Thyroid gland (tissue), 4 donors: ENCODE measurements at regions not wholly inside any gene's neighbourhood (a gene's known extent, or its start where the extent isn't known, plus 50 kb on each side); places are given as distances from the start of the nearest gene placed in this dataset.

Source experiments
- DNase-seq, 2 donors: peaks; one replicate each; pipeline ENCODE4 v3.0.0-alpha.2; 2019
- H3K27ac ChIP-seq, 3 donors: fragments of 200-600 bp; sonication (generic); 1 replicate in 2 of 3; 2 replicates in 1 of 3; pipeline ENCODE4 v1.5.1; 2016 to 2019; ENCODE audit warnings: mild to moderate bottlenecking in 1 of 3, moderate library complexity in 1 of 3
- H3K27me3 ChIP-seq: fragments of 200-600 bp; sonication (generic); one replicate; pipeline ENCODE4 v1.5.1; 2019
- H3K36me3 ChIP-seq, 2 donors: fragments of 200-600 bp; sonication (generic); one replicate each; pipeline ENCODE4 v1.5.1; 2016 to 2019
- H3K4me1 ChIP-seq, 2 donors: fragments of 200-600 bp; sonication (generic); one replicate each; pipeline ENCODE4 v1.5.1; 2017 to 2019
- H3K4me3 ChIP-seq, 3 donors: fragments of 200-600 bp; sonication (generic); replicated peaks in 1 of 3; 1 replicate in 2 of 3; 2 replicates in 1 of 3; pipeline ENCODE4 v1.5.1; 2016; ENCODE audit warnings: mild to moderate bottlenecking in 1 of 3
- H3K9me3 ChIP-seq: fragments of 200-600 bp; sonication (generic); one replicate; pipeline ENCODE4 v1.5.1; 2017
- POLR2A ChIP-seq, 2 donors: fragments of 450-650 bp; IDR thresholded peaks; one replicate each; pipeline ENCODE4 v1.6.1; 2017; ENCODE audit warnings: antibody characterized with exemption in 2 of 2, mild to moderate bottlenecking in 2 of 2, moderate library complexity in 1 of 2
- WGBS, 2 donors: methylation state at CpG; one replicate each; pipeline ENCODE4 v1.1.5; 2017; 5-methylcytosine and 5-hydroxymethylcytosine counted together
- intact Hi-C: fragments of 100-400 bp; cut with DNase I; formaldehyde crosslinking; loops from one replicate; pipeline ENCODE4 v1.15.1; 2023
- TF ChIP-seq, protein P1 (sequence below), 6 experiments: fragments of 200-600 bp in 3 of 6; fragments of 450-650 bp in 3 of 6; sonication (generic) in 3 of 6; IDR thresholded peaks; one replicate each; pipeline ENCODE4 v1.5.1; 2016 to 2019; ENCODE audit warnings: antibody characterized with exemption in 6 of 6, mild to moderate bottlenecking in 2 of 6, inconsistent platforms in 1 of 6, moderate library complexity in 1 of 6

DNA sequence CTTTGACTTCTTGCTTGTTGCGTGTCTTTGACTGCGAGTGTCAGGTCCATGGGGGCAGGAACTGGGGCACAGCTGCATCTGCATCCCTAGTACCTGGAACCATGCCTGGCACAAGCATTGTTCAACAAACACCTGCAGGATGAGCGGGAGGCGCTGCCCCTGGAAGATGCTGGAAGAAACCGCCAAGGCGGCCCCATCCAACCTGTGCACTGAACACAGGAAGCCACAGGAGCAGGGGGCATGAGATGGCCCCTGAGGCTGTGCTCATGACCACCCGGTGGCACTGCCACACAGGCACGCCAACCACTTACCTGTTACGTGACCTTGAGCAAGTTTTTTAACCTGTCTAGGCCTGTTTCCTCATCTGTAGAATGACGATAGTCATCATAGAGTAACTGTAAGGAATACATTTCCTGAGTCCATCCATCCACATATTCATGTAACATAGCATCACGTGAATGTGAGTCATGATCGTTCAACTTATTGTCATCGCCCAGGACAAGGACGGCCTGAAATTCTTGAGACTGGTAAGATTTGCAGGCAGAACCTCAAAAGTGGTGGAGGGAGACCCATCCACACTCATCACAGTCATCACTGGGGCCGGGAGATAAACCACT is 374.2 kb downstream of the PREX1 start:
- Histone ChIP-seq H3K27ac (no peak overlapping the region), H3K4me3 (no peak overlapping the region), H3K36me3 (no peaks in the 10 kb centered on the region), H3K9me3 (no peaks in the 10 kb centered on the region), H3K27me3 (no peaks in the 10 kb centered on the region), H3K4me1 (no peaks in the 10 kb centered on the region)
- TF ChIP-seq, protein P1, sequence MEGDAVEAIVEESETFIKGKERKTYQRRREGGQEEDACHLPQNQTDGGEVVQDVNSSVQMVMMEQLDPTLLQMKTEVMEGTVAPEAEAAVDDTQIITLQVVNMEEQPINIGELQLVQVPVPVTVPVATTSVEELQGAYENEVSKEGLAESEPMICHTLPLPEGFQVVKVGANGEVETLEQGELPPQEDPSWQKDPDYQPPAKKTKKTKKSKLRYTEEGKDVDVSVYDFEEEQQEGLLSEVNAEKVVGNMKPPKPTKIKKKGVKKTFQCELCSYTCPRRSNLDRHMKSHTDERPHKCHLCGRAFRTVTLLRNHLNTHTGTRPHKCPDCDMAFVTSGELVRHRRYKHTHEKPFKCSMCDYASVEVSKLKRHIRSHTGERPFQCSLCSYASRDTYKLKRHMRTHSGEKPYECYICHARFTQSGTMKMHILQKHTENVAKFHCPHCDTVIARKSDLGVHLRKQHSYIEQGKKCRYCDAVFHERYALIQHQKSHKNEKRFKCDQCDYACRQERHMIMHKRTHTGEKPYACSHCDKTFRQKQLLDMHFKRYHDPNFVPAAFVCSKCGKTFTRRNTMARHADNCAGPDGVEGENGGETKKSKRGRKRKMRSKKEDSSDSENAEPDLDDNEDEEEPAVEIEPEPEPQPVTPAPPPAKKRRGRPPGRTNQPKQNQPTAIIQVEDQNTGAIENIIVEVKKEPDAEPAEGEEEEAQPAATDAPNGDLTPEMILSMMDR (IDR thresholded peaks at IDR 0.05), result no peak
- no peak for TF ChIP-seq POLR2A (IDR thresholded peaks at IDR 0.05)
- intact Hi-C loops, result no loop called here
- 91 to 94% methylated on average over 15 of the region's 15 CpGs for WGBS, 2 donors
- DNase-seq, result no peak

DNA sequence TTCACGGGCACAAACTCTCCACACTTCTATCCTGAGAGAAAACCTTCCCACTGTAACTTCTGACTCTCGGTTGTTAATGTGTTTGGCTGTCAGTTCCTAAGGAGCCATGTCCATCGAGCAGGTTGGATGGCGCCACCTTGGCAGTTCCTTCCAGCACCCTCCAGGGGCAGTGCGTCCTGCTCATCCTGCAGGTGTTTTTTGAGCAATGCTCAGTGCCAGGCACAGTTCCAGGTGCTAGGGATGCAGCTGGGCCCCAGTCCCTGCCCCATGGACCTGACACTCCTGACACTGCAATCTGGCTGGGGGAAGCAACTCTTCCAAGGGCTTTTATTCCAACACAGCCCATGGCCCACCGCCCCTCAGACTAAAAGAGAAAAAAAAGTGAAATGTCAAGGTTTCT is 376.4 kb downstream of the PREX1 start:
- intact Hi-C loops, result no loop called here
- Histone ChIP-seq H3K27ac (no peak overlapping the region), H3K36me3 (no peaks in the 10 kb centered on the region), H3K4me3 (no peak overlapping the region), H3K27me3 (no peaks in the 10 kb centered on the region), H3K9me3 (no peaks in the 10 kb centered on the region), H3K4me1 (no peaks in the 10 kb centered on the region)
- 91 to 93% methylated on average over 6 of the region's 6 CpGs for WGBS, 2 donors
- TF ChIP-seq, protein P1 (IDR thresholded peaks at IDR 0.05), result no peak
- TF ChIP-seq POLR2A (IDR thresholded peaks at IDR 0.05), result no peak
- no peak for DNase-seq

DNA sequence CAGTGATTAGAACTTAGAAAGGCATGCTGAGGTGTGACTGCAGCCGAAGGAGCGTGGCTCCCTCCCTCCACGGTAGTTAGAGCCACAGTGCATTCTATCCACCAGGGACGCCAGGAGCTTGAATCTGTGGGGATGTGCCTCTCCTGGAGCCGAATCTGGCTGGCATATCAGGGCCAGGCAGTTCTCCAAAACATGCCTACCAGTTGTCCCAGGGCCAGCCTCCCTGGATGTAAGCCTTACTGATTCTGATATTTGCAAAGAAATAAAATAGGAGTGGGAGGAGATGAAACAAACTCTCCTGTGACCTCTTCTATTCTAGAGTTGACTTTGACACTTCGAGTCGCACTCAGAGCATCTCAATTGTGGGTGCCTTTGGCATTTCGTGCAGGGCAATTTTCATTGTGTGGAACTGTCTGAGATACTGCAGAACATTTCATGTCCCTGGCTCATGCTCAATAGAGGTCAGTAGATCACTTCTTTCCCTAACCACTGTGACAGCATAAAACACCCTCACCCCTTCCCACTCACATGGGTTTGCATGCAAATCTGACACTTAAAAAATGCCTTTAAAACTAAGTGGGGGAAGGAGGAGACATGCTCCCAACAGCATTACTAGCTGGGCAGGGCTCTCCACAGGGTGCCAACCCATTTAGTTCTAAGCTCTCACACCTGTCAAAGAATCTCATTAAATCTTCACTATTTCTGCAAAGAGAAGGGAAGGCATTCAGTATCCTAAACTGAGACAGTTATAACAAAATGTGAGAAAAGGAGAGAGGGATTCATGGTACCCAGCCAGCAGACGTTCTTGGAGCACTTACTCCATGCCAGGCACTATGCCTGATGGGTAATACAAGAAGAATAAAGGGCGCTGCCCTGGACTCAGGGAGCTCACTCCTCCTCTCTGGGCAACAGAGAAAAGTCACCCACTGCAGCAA is 378.9 kb downstream of the PREX1 start:
- intact Hi-C loops, result no loop called here
- Histone ChIP-seq H3K36me3 (no peaks in the 10 kb centered on the region), H3K4me3 (no peak overlapping the region), H3K27me3 (no peaks in the 10 kb centered on the region), H3K27ac (no peak overlapping the region), H3K9me3 (no peaks in the 10 kb centered on the region), H3K4me1 (no peaks in the 10 kb centered on the region)
- TF ChIP-seq, protein P1 (IDR thresholded peaks at IDR 0.05), result no peak
- TF ChIP-seq POLR2A (IDR thresholded peaks at IDR 0.05), result no peak
- no peak for DNase-seq
- WGBS, 2 donors, result 63 to 70% methylated on average over 10 of the region's 10 CpGs

DNA sequence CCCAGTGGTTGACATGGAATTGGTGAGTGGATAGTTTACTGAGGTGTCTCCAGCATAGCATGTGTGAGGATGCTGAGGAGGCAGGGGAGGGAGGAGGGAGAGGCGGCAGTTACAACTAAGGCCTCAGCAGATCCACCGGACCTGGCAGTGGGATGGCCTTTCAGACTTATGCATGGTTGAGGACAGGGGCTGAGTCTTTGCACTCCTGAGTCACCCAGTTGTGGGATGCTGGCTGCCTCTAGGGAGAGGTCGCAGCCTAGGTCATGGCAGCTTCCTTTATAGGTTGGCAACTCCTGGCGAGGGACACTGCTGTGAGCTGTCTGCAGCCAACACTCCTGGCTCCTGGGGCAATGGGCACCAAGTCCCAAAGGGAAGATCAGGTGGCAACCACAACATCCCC is 380.3 kb downstream of the PREX1 start:
- Histone ChIP-seq H3K27me3 (no peaks in the 10 kb centered on the region), H3K36me3 (no peaks in the 10 kb centered on the region), H3K4me3 (no peak overlapping the region), H3K4me1 (no peaks in the 10 kb centered on the region), H3K27ac (no peak overlapping the region), H3K9me3 (no peaks in the 10 kb centered on the region)
- intact Hi-C loops, result no loop called here
- 78 to 83% methylated on average over 3 to 4 of the region's 4 CpGs for WGBS, 2 donors
- TF ChIP-seq, protein P1 (IDR thresholded peaks at IDR 0.05), result no peak
- no peak for TF ChIP-seq POLR2A (IDR thresholded peaks at IDR 0.05)
- no peak for DNase-seq

DNA sequence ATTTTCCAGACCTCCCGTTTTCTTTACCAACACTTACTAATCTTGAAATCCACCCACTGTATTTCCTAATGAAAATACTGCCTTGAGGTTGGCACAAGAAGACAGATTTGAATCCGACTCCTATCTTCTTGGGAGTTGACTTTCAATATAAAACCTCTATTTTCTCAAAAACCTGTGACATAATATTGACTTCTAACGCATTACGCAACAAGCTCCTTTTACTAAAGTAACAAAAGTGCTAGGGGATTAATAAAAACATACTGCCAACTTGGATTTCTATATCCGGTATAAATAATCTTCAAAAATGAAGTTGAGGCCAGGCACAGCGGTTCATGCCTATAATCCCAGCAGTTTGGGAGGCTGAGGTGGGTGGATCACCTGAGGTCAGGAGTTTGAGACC is 382.0 kb downstream of the PREX1 start:
- DNase-seq, result no peak
- Histone ChIP-seq H3K9me3 (no peaks in the 10 kb centered on the region), H3K27me3 (no peaks in the 10 kb centered on the region), H3K27ac (no peak overlapping the region), H3K4me3 (no peak overlapping the region), H3K36me3 (no peaks in the 10 kb centered on the region), H3K4me1 (no peaks in the 10 kb centered on the region)
- TF ChIP-seq, protein P1 (IDR thresholded peaks at IDR 0.05), result no peak
- no peak for TF ChIP-seq POLR2A (IDR thresholded peaks at IDR 0.05)
- intact Hi-C loops, result no loop called here
- WGBS, 2 donors, result 89 to 91% methylated on average over 6 of the region's 6 CpGs
